ENCODE measurements at regions not wholly inside any gene's neighbourhood (a gene's known extent, or its start where the extent isn't known, plus 50 kb on each side); places are given as distances from the start of the nearest gene placed in this dataset.

DNA sequence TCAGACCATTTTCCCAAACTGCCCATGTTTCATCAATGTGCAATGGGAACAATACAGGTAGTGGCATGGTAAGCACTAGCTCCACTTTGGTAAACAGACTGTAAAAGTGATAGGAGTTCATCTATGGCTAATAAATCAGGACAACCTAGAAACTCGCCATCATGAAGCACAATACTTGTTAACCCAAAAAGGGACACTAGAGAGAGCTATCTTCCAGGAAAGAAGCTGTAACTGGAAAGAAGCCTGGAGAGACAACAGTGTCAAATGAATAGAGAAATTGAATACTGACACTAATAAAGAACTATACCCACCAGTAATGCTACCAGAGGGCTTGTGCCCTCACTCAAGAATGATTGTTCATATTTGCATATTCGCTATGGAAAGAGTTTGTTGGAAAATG is 164.7 kb upstream of the RGS18 start:
- TF ChIP-seq, protein P1, sequence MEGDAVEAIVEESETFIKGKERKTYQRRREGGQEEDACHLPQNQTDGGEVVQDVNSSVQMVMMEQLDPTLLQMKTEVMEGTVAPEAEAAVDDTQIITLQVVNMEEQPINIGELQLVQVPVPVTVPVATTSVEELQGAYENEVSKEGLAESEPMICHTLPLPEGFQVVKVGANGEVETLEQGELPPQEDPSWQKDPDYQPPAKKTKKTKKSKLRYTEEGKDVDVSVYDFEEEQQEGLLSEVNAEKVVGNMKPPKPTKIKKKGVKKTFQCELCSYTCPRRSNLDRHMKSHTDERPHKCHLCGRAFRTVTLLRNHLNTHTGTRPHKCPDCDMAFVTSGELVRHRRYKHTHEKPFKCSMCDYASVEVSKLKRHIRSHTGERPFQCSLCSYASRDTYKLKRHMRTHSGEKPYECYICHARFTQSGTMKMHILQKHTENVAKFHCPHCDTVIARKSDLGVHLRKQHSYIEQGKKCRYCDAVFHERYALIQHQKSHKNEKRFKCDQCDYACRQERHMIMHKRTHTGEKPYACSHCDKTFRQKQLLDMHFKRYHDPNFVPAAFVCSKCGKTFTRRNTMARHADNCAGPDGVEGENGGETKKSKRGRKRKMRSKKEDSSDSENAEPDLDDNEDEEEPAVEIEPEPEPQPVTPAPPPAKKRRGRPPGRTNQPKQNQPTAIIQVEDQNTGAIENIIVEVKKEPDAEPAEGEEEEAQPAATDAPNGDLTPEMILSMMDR (IDR thresholded peaks at IDR 0.05) = no peak; the same call in 1 of the 2 replicates
- no peak for TF ChIP-seq POLR2AphosphoS5 (IDR thresholded peaks at IDR 0.05; ENCODE audit: low read depth, low read length)
